ENCODE measurements at regions not wholly inside any gene's neighbourhood (a gene's known extent, or its start where the extent isn't known, plus 50 kb on each side); places are given as distances from the start of the nearest gene placed in this dataset.

GRCh38 chr6:48765352-48765961, 654.5 kb upstream of the PTCHD4 start:
- in situ Hi-C loops (cut with HindIII; ENCODE audit: low sequenced_read_pairs) = no loop called here
- peak; percentile 78 for DNase-seq (ENCODE audit: low read depth, low spot score)

GRCh38 chr6:48764286-48765044, 653.5 kb upstream of the PTCHD4 start:
- H3K4me3 ChIP-seq (ENCODE audit: low read depth, low read length) = no peak overlapping the region
- DNase-seq (ENCODE audit: low read depth, low spot score) = no peak
- TF ChIP-seq, protein P1, sequence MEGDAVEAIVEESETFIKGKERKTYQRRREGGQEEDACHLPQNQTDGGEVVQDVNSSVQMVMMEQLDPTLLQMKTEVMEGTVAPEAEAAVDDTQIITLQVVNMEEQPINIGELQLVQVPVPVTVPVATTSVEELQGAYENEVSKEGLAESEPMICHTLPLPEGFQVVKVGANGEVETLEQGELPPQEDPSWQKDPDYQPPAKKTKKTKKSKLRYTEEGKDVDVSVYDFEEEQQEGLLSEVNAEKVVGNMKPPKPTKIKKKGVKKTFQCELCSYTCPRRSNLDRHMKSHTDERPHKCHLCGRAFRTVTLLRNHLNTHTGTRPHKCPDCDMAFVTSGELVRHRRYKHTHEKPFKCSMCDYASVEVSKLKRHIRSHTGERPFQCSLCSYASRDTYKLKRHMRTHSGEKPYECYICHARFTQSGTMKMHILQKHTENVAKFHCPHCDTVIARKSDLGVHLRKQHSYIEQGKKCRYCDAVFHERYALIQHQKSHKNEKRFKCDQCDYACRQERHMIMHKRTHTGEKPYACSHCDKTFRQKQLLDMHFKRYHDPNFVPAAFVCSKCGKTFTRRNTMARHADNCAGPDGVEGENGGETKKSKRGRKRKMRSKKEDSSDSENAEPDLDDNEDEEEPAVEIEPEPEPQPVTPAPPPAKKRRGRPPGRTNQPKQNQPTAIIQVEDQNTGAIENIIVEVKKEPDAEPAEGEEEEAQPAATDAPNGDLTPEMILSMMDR (IDR thresholded peaks at IDR 0.05; ENCODE audit: low read depth, low read length) = no peak
- in situ Hi-C loops (cut with HindIII; ENCODE audit: low sequenced_read_pairs) = no loop called here

More at GRCh38 chr6:48765352-48765961, 654.5 kb upstream of the PTCHD4 start:
- H3K4me3 ChIP-seq (ENCODE audit: low read depth, low read length) = no peak overlapping the region
- TF ChIP-seq, protein P1 (IDR thresholded peaks at IDR 0.05; ENCODE audit: low read depth, low read length) = peak; percentile 64

DNA sequence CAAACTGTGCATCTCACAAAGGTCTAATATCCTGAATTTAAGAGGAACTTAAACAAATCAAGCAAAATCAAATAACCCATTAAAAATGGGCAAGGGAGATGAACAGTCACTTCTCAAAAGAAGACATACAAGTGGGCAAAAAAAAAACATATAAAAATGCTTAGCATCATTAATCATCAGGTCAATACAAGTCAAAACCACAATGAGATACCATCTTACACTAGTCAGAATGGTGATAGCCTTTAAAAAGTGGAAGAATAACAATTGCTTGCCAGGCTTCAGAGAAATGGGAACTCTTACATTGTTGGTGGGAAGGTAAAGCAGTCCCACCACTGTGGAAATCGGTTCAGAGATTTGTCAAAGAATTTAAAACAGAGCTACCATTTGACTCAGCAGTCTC, 646.7 kb upstream of the PTCHD4 start:
- in situ Hi-C loops (cut with HindIII; ENCODE audit: low sequenced_read_pairs) = no loop called here
- H3K4me3 ChIP-seq (ENCODE audit: low read depth, low read length) = no peak overlapping the region
- TF ChIP-seq, protein P1 (IDR thresholded peaks at IDR 0.05; ENCODE audit: low read depth, low read length) = no peak
- no peak for DNase-seq (ENCODE audit: low read depth, low spot score)

DNA sequence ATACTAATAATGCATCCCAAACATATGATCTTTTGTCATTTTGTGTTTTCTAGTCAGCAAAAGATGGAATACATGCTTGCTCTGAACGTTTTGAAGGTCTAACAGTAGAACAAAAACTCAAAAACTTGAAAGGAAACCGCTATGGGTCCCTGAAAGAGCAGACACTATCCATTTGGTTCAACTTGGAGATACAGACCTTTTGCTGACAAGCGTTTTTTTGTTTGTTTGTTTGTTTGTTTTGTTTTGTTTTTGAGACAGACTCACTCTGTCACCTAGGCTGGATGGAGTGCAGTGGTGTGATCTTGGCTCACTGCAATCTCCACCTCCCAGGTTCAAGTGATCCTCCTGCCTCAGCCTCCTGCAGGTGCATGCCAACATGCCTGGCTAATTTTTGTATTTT, 644.3 kb upstream of the PTCHD4 start:
- no peak overlapping the region for H3K4me3 ChIP-seq (ENCODE audit: low read depth, low read length)
- in situ Hi-C loops (cut with HindIII; ENCODE audit: low sequenced_read_pairs) = no loop called here
- no peak for DNase-seq (ENCODE audit: low read depth, low spot score)
- TF ChIP-seq, protein P1 (IDR thresholded peaks at IDR 0.05; ENCODE audit: low read depth, low read length) = no peak

DNA sequence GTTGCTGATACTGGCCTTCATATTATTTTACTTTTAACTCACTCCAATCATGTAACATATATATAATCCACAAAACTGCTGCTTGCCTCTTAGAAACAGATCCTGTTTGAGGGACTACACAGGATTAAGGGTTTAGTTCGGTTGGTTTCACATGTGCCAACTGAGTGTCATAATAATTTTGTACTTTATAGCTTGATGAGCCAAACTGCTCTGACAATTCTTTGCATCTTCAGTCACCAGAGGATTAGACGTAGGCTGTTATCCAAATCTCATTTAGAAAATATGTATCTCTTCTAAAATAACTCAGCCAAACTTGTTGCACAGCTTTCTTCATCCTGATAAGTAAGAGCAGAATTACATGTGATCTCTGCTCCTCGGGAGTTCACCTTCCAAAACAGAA, 643.6 kb upstream of the PTCHD4 start:
- in situ Hi-C loops (cut with HindIII; ENCODE audit: low sequenced_read_pairs) = no loop called here
- no peak for DNase-seq (ENCODE audit: low read depth, low spot score)
- H3K4me3 ChIP-seq (ENCODE audit: low read depth, low read length) = no peak overlapping the region
- TF ChIP-seq, protein P1 (IDR thresholded peaks at IDR 0.05; ENCODE audit: low read depth, low read length) = no peak

DNA sequence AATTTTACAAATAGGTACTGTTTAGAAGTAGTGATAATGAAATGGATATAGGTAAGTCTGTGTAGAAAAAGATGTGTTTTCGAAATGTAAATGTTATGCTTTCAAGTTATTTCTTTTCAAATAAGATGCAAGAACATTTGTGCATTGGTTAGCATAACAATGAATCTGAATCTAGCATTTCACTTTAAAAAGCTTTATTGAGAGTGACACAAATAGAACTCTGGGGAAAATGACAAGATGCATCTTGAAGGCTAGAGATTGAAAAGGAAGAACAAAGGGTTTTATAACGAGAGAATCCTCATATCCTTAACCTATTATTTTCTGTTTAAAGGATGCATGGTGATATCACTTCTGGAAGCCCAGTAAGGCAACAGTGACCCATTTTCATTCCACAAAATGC, 639.9 kb upstream of the PTCHD4 start:
- DNase-seq (ENCODE audit: low read depth, low spot score) = no peak
- H3K4me3 ChIP-seq (ENCODE audit: low read depth, low read length) = no peak overlapping the region
- TF ChIP-seq, protein P1 (IDR thresholded peaks at IDR 0.05; ENCODE audit: low read depth, low read length) = no peak
- in situ Hi-C loops (cut with HindIII; ENCODE audit: low sequenced_read_pairs) = no loop called here

All from astrocyte of the spinal cord (primary cell).